Middle frontal gyrus (tissue), 1 donor: ENCODE measurements at regions not wholly inside any gene's neighbourhood (a gene's known extent, or its start where the extent isn't known, plus 50 kb on each side); places are given as distances from the start of the nearest gene placed in this dataset.

Source experiments
- DNase-seq: peaks from one replicate; pipeline ENCODE4 v3.0.0-alpha.2; 2015; ENCODE audit warnings: low spot score; ENCODE audit errors: extremely low spot score

GRCh38 chr10:2734603-2735002 is 332.7 kb upstream of the PFKP start:
- no peak for DNase-seq

GRCh38 chr10:2733278-2733963 is 333.9 kb upstream of the PFKP start:
- no peak for DNase-seq

- DNase-seq, result no peak
Measured at GRCh38 chr10:2731940-2732339, 335.4 kb upstream of the PFKP start.

- DNase-seq, result no peak
Measured at GRCh38 chr10:2729197-2729596, 338.2 kb upstream of the PFKP start.

- DNase-seq, result no peak
Measured at GRCh38 chr10:2728087-2728486, 339.3 kb upstream of the PFKP start.

GRCh38 chr10:2716596-2716995 is 350.8 kb upstream of the PFKP start:
- DNase-seq, result no peak

- DNase-seq, result no peak
Measured at GRCh38 chr10:2714597-2714996, 352.8 kb upstream of the PFKP start.

- DNase-seq, result no peak
Measured at GRCh38 chr10:2703953-2704352, 363.4 kb upstream of the PFKP start.

GRCh38 chr10:2701802-2702201 is 365.5 kb upstream of the PFKP start:
- DNase-seq, result no peak

GRCh38 chr10:2700626-2701305 is 366.6 kb upstream of the PFKP start:
- no peak for DNase-seq

- no peak for DNase-seq
Measured at GRCh38 chr10:2688958-2689357, 378.4 kb upstream of the PFKP start.

GRCh38 chr10:2686691-2687090 is 380.7 kb upstream of the PFKP start:
- DNase-seq, result no peak

GRCh38 chr10:2682491-2682890 is 384.9 kb upstream of the PFKP start:
- no peak for DNase-seq

- no peak for DNase-seq
Measured at GRCh38 chr10:2681891-2682290, 385.5 kb upstream of the PFKP start.

GRCh38 chr10:2680821-2681220 is 386.5 kb upstream of the PFKP start:
- DNase-seq, result no peak

- DNase-seq, result no peak
Measured at GRCh38 chr10:2679646-2680045, 387.7 kb upstream of the PFKP start.

- DNase-seq, result no peak
Measured at GRCh38 chr10:2676455-2676854, 390.9 kb upstream of the PFKP start.

- DNase-seq, result no peak
Measured at GRCh38 chr10:2674451-2674850, 392.9 kb upstream of the PFKP start.

GRCh38 chr10:2670864-2671263 is 396.5 kb upstream of the PFKP start:
- DNase-seq, result no peak

GRCh38 chr10:2665772-2666171 is 401.6 kb upstream of the PFKP start:
- DNase-seq, result no peak

- DNase-seq, result no peak
Measured at GRCh38 chr10:2660276-2660675, 407.1 kb upstream of the PFKP start.

GRCh38 chr10:2659660-2660209 is 407.6 kb upstream of the PFKP start:
- DNase-seq, result no peak

- DNase-seq, result no peak
Measured at GRCh38 chr10:2658780-2659179, 408.6 kb upstream of the PFKP start.
